ENCODE measurements at regions not wholly inside any gene's neighbourhood (a gene's known extent, or its start where the extent isn't known, plus 50 kb on each side); places are given as distances from the start of the nearest gene placed in this dataset.
"Not testable (repeated sequence)": the region's sequence is repeated elsewhere in the genome, so short reads cannot be mapped to it uniquely, and the experiment has no call there.

DNA sequence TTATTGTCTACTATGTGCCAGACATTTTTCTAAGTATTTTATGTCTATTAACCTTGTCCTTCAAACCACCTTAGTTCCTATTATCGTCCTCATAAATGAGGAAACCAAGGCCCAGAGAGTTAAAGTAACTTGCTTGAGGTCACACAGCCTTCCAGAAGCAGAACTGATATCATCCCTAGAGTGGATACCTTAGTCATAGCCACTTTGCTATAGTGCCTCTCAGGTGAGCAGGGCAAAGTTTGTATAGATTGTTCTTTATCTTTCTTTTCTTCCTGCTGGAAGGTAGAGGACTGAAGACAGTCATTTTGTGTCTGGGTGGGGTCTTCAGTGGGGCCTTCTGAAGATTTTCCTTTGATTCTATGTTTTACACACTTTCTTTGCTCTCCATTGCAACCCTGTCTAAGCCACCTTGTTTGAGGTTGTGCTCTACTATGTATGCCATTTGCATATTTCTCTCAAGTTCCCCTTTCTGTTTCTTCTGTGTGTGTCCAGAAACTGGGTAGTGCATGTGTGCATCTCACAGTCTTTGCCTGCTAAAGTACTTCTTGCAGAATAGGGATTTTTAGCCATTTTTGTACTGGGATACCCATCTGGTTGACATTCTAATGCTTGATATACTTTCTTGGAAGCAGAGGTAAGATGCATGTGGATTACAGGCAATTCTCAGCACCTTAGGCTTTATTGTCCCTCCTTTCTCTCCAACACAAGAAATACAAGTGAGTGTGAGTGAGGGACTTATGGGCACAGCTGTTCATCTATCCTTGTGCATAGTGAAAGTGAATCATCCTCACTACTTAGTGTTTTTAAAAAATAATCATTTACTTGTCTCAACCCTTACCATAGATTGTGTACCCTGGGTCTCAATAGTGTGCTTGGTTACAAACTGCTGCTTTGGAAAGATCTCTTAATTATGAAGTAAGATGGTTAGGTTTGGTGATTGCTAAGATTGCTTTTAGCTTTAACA lies 207.6 kb upstream of the HMCN1 start:
- DNase-seq: no peak
- no peaks in the 10 kb centered on the region for H3K9me3 ChIP-seq (replicated peaks; ENCODE audit: insufficient read depth, low read length)
- TF ChIP-seq, protein P1, sequence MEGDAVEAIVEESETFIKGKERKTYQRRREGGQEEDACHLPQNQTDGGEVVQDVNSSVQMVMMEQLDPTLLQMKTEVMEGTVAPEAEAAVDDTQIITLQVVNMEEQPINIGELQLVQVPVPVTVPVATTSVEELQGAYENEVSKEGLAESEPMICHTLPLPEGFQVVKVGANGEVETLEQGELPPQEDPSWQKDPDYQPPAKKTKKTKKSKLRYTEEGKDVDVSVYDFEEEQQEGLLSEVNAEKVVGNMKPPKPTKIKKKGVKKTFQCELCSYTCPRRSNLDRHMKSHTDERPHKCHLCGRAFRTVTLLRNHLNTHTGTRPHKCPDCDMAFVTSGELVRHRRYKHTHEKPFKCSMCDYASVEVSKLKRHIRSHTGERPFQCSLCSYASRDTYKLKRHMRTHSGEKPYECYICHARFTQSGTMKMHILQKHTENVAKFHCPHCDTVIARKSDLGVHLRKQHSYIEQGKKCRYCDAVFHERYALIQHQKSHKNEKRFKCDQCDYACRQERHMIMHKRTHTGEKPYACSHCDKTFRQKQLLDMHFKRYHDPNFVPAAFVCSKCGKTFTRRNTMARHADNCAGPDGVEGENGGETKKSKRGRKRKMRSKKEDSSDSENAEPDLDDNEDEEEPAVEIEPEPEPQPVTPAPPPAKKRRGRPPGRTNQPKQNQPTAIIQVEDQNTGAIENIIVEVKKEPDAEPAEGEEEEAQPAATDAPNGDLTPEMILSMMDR (IDR thresholded peaks at IDR 0.05; ENCODE audit: low read length): no peak
- no peak for TF ChIP-seq EZH2phosphoT487 (IDR thresholded peaks at IDR 0.05; ENCODE audit: low read length)
- TF ChIP-seq EZH2 (optimal IDR thresholded peaks at IDR 0.05; ENCODE audit: low read depth, low read length): no peak
- no peak overlapping the region for H3K4me2 ChIP-seq (ENCODE audit: low read depth, low read length)
- H3K4me3 ChIP-seq (ENCODE audit: low read length): no peak overlapping the region
- no peaks in the 10 kb centered on the region for H3F3A ChIP-seq (ENCODE audit: insufficient read depth, low read length)
- no peaks in the 10 kb centered on the region for H3K4me1 ChIP-seq (ENCODE audit: low read length)
- H3K9me2 ChIP-seq (replicated peaks; ENCODE audit: insufficient read depth, low read length): no peaks in the 10 kb centered on the region
- H3K27ac ChIP-seq (ENCODE audit: low read length): no peak overlapping the region
- H4K20me1 ChIP-seq (ENCODE audit: insufficient read depth, low read length): no peaks in the 10 kb centered on the region
- H3K27me3 ChIP-seq (replicated peaks; ENCODE audit: insufficient read depth, low read length): no peaks in the 10 kb centered on the region
- H3K79me2 ChIP-seq (ENCODE audit: low read length): no peaks in the 10 kb centered on the region
- no peak overlapping the region for H3K9ac ChIP-seq (ENCODE audit: low read length)
- no peaks in the 10 kb centered on the region for H3K36me3 ChIP-seq (replicated peaks; ENCODE audit: insufficient read depth, low read length)
- H2AFZ ChIP-seq (ENCODE audit: low read length): no peak overlapping the region

DNA sequence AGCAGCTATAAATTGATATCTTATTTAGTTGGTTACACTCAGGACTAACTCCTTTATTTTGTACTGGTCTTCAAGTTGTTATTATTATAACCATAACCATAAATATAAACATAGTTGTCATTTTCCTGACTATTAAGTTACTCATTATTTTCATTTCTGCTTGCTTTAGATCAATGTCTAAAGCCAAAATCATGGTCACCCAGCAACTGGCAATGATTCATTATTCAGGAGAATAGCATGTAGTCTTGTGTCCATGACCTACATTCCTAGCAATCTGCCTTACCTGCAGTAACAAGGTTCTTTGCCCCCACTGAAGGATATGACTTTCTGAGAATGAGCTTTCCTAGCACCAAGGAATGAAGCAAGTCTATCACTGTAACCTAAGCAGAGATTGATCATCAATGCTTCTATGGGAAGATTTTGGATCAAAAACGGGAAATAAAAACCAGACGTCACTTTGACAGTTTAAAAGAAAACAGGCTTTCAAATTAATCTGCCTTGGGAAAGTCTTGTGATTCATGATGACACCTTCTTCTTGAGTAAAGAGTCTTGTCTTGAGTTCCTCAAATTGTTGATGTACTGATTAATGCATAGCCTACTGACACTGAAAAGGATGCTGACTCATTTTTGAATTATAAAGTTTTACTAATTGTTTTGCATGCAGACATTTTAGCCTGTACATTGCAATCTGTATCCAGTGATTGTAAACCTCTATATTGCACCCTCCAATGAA lies 203.3 kb upstream of the IVNS1ABP start:
- Histone ChIP-seq H3F3A (ENCODE audit: insufficient read depth, low read length) (no peaks in the 10 kb centered on the region), H3K36me3 (replicated peaks; ENCODE audit: insufficient read depth, low read length) (no peaks in the 10 kb centered on the region), H2AFZ (ENCODE audit: low read length) (no peak overlapping the region), H3K27ac (ENCODE audit: low read length) (no peak overlapping the region), H3K4me3 (ENCODE audit: low read length) (no peak overlapping the region), H3K9me2 (replicated peaks; ENCODE audit: insufficient read depth, low read length) (no peaks in the 10 kb centered on the region), H3K4me2 (ENCODE audit: low read depth, low read length) (no peak overlapping the region), H3K9ac (ENCODE audit: low read length) (no peak overlapping the region), H4K20me1 (ENCODE audit: insufficient read depth, low read length) (no peaks in the 10 kb centered on the region), H3K27me3 (replicated peaks; ENCODE audit: insufficient read depth, low read length) (no peaks in the 10 kb centered on the region), H3K79me2 (ENCODE audit: low read length) (no peaks in the 10 kb centered on the region), H3K9me3 (replicated peaks; ENCODE audit: insufficient read depth, low read length) (no peaks in the 10 kb centered on the region), H3K4me1 (ENCODE audit: low read length) (no peaks in the 10 kb centered on the region)
- no peak for DNase-seq
- TF ChIP-seq, protein P1 (IDR thresholded peaks at IDR 0.05; ENCODE audit: low read length): no peak
- TF ChIP-seq EZH2phosphoT487 (IDR thresholded peaks at IDR 0.05; ENCODE audit: low read length): no peak
- TF ChIP-seq EZH2 (optimal IDR thresholded peaks at IDR 0.05; ENCODE audit: low read depth, low read length): no peak

DNA sequence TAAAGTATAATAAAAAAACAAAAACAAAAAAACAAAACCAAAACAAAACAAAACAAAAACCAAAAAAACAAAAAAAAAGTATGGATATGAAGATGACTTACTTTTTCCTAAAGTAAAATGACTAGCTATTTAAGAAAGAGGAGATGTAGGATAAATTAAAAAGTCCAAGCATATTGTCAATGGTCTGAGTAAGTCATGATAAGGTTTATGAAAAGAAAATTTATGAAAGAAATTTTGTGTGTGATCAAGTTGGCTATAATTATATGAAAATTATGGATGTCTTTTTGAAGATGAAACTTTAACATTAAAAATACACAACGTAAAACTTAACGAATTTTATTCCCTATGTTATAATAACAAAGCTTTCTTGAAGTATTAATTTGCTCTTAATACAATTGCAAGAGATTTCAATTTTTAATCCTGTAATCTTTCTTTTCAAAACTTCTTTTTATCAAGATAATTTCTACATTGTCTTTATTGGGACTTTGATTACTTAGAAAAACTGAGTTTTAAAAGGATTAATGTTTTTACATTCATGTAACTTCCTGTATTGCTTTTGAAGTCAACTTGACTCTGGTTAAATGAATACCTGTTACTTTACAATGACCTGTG lies 200.9 kb upstream of the IVNS1ABP start:
- H3K9ac ChIP-seq (ENCODE audit: low read length): no peak overlapping the region
- TF ChIP-seq EZH2 (optimal IDR thresholded peaks at IDR 0.05; ENCODE audit: low read depth, low read length) (no peak), EZH2phosphoT487 (IDR thresholded peaks at IDR 0.05; ENCODE audit: low read length) (no peak)
- TF ChIP-seq, protein P1 (IDR thresholded peaks at IDR 0.05; ENCODE audit: low read length): no peak
- no peak overlapping the region for H3K4me3 ChIP-seq (ENCODE audit: low read length)
- H3K79me2 ChIP-seq (ENCODE audit: low read length): no peaks in the 10 kb centered on the region
- no peaks in the 10 kb centered on the region for H3K9me2 ChIP-seq (replicated peaks; ENCODE audit: insufficient read depth, low read length)
- no peaks in the 10 kb centered on the region for H3K9me3 ChIP-seq (replicated peaks; ENCODE audit: insufficient read depth, low read length)
- H4K20me1 ChIP-seq (ENCODE audit: insufficient read depth, low read length): no peaks in the 10 kb centered on the region
- no peak for DNase-seq
- no peak overlapping the region for H2AFZ ChIP-seq (ENCODE audit: low read length)
- no peak overlapping the region for H3K27ac ChIP-seq (ENCODE audit: low read length)
- H3K4me1 ChIP-seq (ENCODE audit: low read length): no peaks in the 10 kb centered on the region
- no peaks in the 10 kb centered on the region for H3K27me3 ChIP-seq (replicated peaks; ENCODE audit: insufficient read depth, low read length)
- no peak overlapping the region for H3K4me2 ChIP-seq (ENCODE audit: low read depth, low read length)
- no peaks in the 10 kb centered on the region for H3F3A ChIP-seq (ENCODE audit: insufficient read depth, low read length)
- H3K36me3 ChIP-seq (replicated peaks; ENCODE audit: insufficient read depth, low read length): no peaks in the 10 kb centered on the region

DNA sequence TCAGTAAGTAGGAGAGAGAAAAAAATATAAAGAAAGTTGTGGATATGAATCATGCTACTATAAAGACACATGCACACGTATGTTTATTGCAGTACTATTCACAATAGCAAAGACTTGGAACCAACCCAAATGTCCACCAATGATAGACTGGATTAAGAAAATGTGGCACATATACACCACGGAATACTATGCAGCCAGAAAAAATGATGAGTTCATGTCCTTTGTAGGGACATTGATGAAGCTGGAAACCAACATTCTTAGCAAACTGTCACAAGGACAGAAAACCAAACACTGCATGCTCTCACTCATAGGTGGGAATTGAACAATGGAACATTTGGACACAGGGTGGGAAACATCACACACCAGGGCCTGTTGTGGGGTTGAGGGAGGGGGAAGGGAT lies 200.3 kb upstream of the IVNS1ABP start:
- not testable (repeated sequence) for H4K20me1 ChIP-seq (ENCODE audit: insufficient read depth, low read length); H3K27ac ChIP-seq (ENCODE audit: low read length); H3K9ac ChIP-seq (ENCODE audit: low read length); H3K9me3 ChIP-seq (replicated peaks; ENCODE audit: insufficient read depth, low read length); H3K4me2 ChIP-seq (ENCODE audit: low read depth, low read length); H3K79me2 ChIP-seq (ENCODE audit: low read length); H3K36me3 ChIP-seq (replicated peaks; ENCODE audit: insufficient read depth, low read length); H2AFZ ChIP-seq (ENCODE audit: low read length); H3K9me2 ChIP-seq (replicated peaks; ENCODE audit: insufficient read depth, low read length); H3K4me1 ChIP-seq (ENCODE audit: low read length); DNase-seq; H3F3A ChIP-seq (ENCODE audit: insufficient read depth, low read length); H3K4me3 ChIP-seq (ENCODE audit: low read length); H3K27me3 ChIP-seq (replicated peaks; ENCODE audit: insufficient read depth, low read length)
